ENCODE measurements at regions not wholly inside any gene's neighbourhood (a gene's known extent, or its start where the extent isn't known, plus 50 kb on each side); places are given as distances from the start of the nearest gene placed in this dataset.

- TF ChIP-seq, protein P1, sequence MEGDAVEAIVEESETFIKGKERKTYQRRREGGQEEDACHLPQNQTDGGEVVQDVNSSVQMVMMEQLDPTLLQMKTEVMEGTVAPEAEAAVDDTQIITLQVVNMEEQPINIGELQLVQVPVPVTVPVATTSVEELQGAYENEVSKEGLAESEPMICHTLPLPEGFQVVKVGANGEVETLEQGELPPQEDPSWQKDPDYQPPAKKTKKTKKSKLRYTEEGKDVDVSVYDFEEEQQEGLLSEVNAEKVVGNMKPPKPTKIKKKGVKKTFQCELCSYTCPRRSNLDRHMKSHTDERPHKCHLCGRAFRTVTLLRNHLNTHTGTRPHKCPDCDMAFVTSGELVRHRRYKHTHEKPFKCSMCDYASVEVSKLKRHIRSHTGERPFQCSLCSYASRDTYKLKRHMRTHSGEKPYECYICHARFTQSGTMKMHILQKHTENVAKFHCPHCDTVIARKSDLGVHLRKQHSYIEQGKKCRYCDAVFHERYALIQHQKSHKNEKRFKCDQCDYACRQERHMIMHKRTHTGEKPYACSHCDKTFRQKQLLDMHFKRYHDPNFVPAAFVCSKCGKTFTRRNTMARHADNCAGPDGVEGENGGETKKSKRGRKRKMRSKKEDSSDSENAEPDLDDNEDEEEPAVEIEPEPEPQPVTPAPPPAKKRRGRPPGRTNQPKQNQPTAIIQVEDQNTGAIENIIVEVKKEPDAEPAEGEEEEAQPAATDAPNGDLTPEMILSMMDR (IDR thresholded peaks at IDR 0.05; ENCODE audit: insufficient read depth, low read length) = no peak
- TF ChIP-seq POLR2AphosphoS5 (IDR thresholded peaks at IDR 0.05; ENCODE audit: low read depth) = no peak
- no peak for TF ChIP-seq GABPA (IDR thresholded peaks at IDR 0.05; ENCODE audit: low read depth)
Observed at GRCh38 chr12:125373375-125373774, 308.1 kb downstream of the AACS start.

All from HL-60 (cell line).